PC-3 (cell line): ENCODE measurements at regions not wholly inside any gene's neighbourhood (a gene's known extent, or its start where the extent isn't known, plus 50 kb on each side); places are given as distances from the start of the nearest gene placed in this dataset.

ENCODE experiments used
- EZH2 ChIP-seq: fragments of 300-600 bp; sonication (generic); IDR thresholded peaks from one replicate; pipeline ENCODE4 v1.6.1; 2017; ENCODE audit warnings: antibody characterized with exemption, mild to moderate bottlenecking, low read length; ENCODE audit not compliant: unreplicated experiment
- TF ChIP-seq, protein P1 (sequence below): fragments of 300-600 bp; sonication (generic); conservative IDR thresholded peaks from 2 replicates; pipeline ENCODE4 v1.5.1; 2017; ENCODE audit warnings: antibody characterized with exemption, low read depth, mild to moderate bottlenecking, low read length

DNA sequence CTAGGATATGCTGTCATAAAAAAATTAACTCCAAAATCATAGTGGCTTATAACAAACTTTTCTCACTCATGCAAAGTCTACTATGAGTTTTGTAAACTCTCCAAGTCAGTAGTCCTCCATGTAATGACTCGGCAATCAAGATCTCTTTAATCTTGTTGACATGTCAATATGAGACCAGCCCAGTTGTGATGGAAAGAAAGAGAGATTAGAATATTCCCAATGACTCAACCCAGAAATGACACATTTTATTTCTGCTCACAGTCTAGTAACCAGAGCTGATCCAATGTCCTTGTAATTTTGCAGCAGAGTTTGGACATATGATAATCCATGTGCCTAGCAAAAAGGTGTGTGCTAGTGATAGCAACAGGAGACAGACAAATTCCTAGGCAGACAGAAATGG, 112.6 kb upstream of the CNTN1 start:
- TF ChIP-seq, protein P1, sequence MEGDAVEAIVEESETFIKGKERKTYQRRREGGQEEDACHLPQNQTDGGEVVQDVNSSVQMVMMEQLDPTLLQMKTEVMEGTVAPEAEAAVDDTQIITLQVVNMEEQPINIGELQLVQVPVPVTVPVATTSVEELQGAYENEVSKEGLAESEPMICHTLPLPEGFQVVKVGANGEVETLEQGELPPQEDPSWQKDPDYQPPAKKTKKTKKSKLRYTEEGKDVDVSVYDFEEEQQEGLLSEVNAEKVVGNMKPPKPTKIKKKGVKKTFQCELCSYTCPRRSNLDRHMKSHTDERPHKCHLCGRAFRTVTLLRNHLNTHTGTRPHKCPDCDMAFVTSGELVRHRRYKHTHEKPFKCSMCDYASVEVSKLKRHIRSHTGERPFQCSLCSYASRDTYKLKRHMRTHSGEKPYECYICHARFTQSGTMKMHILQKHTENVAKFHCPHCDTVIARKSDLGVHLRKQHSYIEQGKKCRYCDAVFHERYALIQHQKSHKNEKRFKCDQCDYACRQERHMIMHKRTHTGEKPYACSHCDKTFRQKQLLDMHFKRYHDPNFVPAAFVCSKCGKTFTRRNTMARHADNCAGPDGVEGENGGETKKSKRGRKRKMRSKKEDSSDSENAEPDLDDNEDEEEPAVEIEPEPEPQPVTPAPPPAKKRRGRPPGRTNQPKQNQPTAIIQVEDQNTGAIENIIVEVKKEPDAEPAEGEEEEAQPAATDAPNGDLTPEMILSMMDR, result no peak
- no peak for TF ChIP-seq EZH2
